Astrocyte of the cerebellum (primary cell): ENCODE measurements at regions not wholly inside any gene's neighbourhood (a gene's known extent, or its start where the extent isn't known, plus 50 kb on each side); places are given as distances from the start of the nearest gene placed in this dataset.

Source experiments
- DNase-seq: peaks from one replicate; pipeline ENCODE4 v3.0.0-alpha.2; 2011; ENCODE audit warnings: low read depth
- H3K4me3 ChIP-seq: 2 replicates; pipeline ENCODE4 v1.5.1; 2011; ENCODE audit warnings: mild to moderate bottlenecking, low read depth, low read length, moderate library complexity
- CTCF ChIP-seq: IDR thresholded peaks from 2 replicates; pipeline ENCODE4 v1.5.1; 2012; ENCODE audit warnings: low read length, low read depth, moderate library complexity, mild to moderate bottlenecking; ENCODE audit errors: missing control alignments
- in situ Hi-C: cut with HindIII; loops from 2 replicates; pipeline ENCODE4 v1.10.0; 2017; ENCODE audit warnings: low sequenced_read_pairs

GRCh38 chr7:155191137-155191536, 106.5 kb upstream of the INSIG1 start:
- DNase-seq: no peak
- in situ Hi-C loops: loop anchor here (5.0 kb wide), 1 partner anchor 156 kb away; no protein-coding TSS in a partner anchor
- TF ChIP-seq CTCF: no peak
- H3K4me3 ChIP-seq: no peak overlapping the region

GRCh38 chr7:155191901-155192478, 105.7 kb upstream of the INSIG1 start:
- no peak for DNase-seq
- no peak overlapping the region for H3K4me3 ChIP-seq
- in situ Hi-C loops: loop anchor here (5.0 kb wide), 1 partner anchor 155 kb away; no protein-coding TSS in a partner anchor
- TF ChIP-seq CTCF: no peak

- no peak for TF ChIP-seq CTCF
- in situ Hi-C loops: loop anchor here (5.0 kb wide), 1 partner anchor 154 kb away; no protein-coding TSS in a partner anchor
- no peak for DNase-seq
- H3K4me3 ChIP-seq: no peak overlapping the region
Observed at GRCh38 chr7:155192961-155193640, 104.6 kb upstream of the INSIG1 start.

- no peak for TF ChIP-seq CTCF
- in situ Hi-C loops: loop anchor here (5.0 kb wide), 1 partner anchor 154 kb away; no protein-coding TSS in a partner anchor
- no peak for DNase-seq
- H3K4me3 ChIP-seq: no peak overlapping the region
Observed at GRCh38 chr7:155193716-155194115, 104.0 kb upstream of the INSIG1 start.

- no peak for DNase-seq
- H3K4me3 ChIP-seq: no peak overlapping the region
- no peak for TF ChIP-seq CTCF
- in situ Hi-C loops: loop anchor here (5.0 kb wide), 1 partner anchor 153 kb away; no protein-coding TSS in a partner anchor
Observed at GRCh38 chr7:155194382-155195140, 103.1 kb upstream of the INSIG1 start.

- H3K4me3 ChIP-seq: no peak overlapping the region
- TF ChIP-seq CTCF: no peak
- in situ Hi-C loops: no loop called here
- DNase-seq: no peak
Observed at GRCh38 chr7:155195939-155196523, 101.6 kb upstream of the INSIG1 start.
